Fibroblast of lung (primary cell): ENCODE measurements at regions not wholly inside any gene's neighbourhood (a gene's known extent, or its start where the extent isn't known, plus 50 kb on each side); places are given as distances from the start of the nearest gene placed in this dataset.

Experiments used
- DNase-seq, 2 donors: peaks; one replicate each; pipeline versions ENCODE4 v3.0.0 to v3.0.0-alpha.2; 2010; ENCODE audit warnings: low read depth in 2 of 2
- H2AFZ ChIP-seq: 2 replicates; pipeline ENCODE4 v1.5.1; 2012; ENCODE audit warnings: low read length, control low read depth, inconsistent platforms
- H3K27ac ChIP-seq: 2 replicates; pipeline ENCODE4 v1.5.1; 2011; ENCODE audit warnings: low read length, control low read depth; ENCODE audit not compliant: insufficient read depth
- H3K27me3 ChIP-seq: 2 replicates; pipeline ENCODE4 v1.5.1; 2011; ENCODE audit warnings: mild to moderate bottlenecking, low read length; ENCODE audit not compliant: control insufficient read depth, insufficient read depth
- H3K36me3 ChIP-seq: 2 replicates; pipeline ENCODE4 v1.5.1; 2011; ENCODE audit warnings: low read length; ENCODE audit not compliant: control insufficient read depth, insufficient read depth
- H3K4me1 ChIP-seq: 2 replicates; pipeline ENCODE4 v1.5.1; 2011; ENCODE audit warnings: low read length; ENCODE audit not compliant: control insufficient read depth, insufficient read depth; ENCODE audit errors: extremely low read depth
- H3K4me2 ChIP-seq: 2 replicates; pipeline ENCODE4 v1.5.1; 2011; ENCODE audit warnings: low read length, control low read depth; ENCODE audit not compliant: insufficient read depth; ENCODE audit errors: extremely low read depth
- H3K4me3 ChIP-seq, 4 experiments: fragments of 200-600 bp in 1 of 4; sonication (generic) in 1 of 4; replicated peaks in 1 of 4; 2 replicates each; pipeline ENCODE4 v1.5.1; 2011 to 2016; ENCODE audit warnings: low read length in 4 of 4, low read depth in 3 of 4, mild to moderate bottlenecking in 3 of 4, control low read depth in 2 of 4, inconsistent platforms in 1 of 4, mixed read lengths in 1 of 4; ENCODE audit not compliant: insufficient read depth in 1 of 4; ENCODE audit errors: control extremely low read depth in 1 of 4
- H3K79me2 ChIP-seq: 2 replicates; pipeline ENCODE4 v1.5.1; 2012; ENCODE audit warnings: mild to moderate bottlenecking, low read length, inconsistent platforms; ENCODE audit not compliant: control insufficient read depth, insufficient read depth
- H3K9ac ChIP-seq: 2 replicates; pipeline ENCODE4 v1.5.1; 2011; ENCODE audit warnings: mild to moderate bottlenecking, low read length, control low read depth; ENCODE audit not compliant: insufficient read depth
- H3K9me3 ChIP-seq: 2 replicates; pipeline ENCODE4 v1.5.1; 2012; ENCODE audit warnings: low read depth, low read length; ENCODE audit not compliant: control insufficient read depth, insufficient read depth
- H4K20me1 ChIP-seq: 2 replicates; pipeline ENCODE4 v1.5.1; 2011; ENCODE audit warnings: low read length; ENCODE audit not compliant: control insufficient read depth, insufficient read depth; ENCODE audit errors: extremely low read depth
- EZH2 ChIP-seq: IDR thresholded peaks from 2 replicates; pipeline ENCODE4 v1.5.1; 2012; ENCODE audit warnings: low read length, control low read depth, mild to moderate bottlenecking; ENCODE audit errors: missing control alignments
- TF ChIP-seq, protein P1 (sequence below), 2 donors: IDR thresholded peaks in 1 of 2; conservative IDR thresholded peaks in 1 of 2; 1 replicate in 1 of 2; 2 replicates in 1 of 2; pipeline ENCODE4 v1.5.1; 2011 to 2012; ENCODE audit warnings: low read length in 2 of 2, control low read depth in 1 of 2, inconsistent platforms in 1 of 2, low read depth in 1 of 2, mild to moderate bottlenecking in 1 of 2

DNA sequence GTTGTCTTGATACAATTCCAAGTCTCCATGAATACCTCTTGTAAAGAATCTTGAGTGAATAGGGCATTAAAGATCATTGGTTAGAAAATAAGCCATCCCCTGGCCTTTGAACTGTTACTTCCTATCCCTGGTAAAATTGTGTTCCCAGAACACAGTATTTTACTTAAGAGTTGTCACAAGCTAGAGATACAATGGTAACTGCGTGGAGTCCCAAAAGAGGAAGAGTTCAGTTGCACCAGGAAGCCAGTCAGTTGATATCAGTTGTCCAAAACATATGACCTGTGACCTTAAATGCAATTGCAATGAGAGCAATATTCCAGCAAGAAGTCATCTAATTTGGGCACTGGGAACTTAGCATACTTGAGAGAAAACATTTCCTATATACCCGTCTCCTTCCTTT lies 117.3 kb downstream of the NEDD1 start:
- Histone ChIP-seq H3K79me2 (no peaks in the 10 kb centered on the region), H3K36me3 (no peaks in the 10 kb centered on the region), H3K27me3 (no peaks in the 10 kb centered on the region), H3K27ac (no peak overlapping the region), H3K9me3 (no peaks in the 10 kb centered on the region), H2AFZ (no peak overlapping the region), H3K4me1 (no peaks in the 10 kb centered on the region), H3K4me2 (no peak overlapping the region), H3K9ac (no peak overlapping the region), H3K4me3 (no peak overlapping the region), H4K20me1 (no peaks in the 10 kb centered on the region)
- DNase-seq = no peak
- TF ChIP-seq, protein P1, sequence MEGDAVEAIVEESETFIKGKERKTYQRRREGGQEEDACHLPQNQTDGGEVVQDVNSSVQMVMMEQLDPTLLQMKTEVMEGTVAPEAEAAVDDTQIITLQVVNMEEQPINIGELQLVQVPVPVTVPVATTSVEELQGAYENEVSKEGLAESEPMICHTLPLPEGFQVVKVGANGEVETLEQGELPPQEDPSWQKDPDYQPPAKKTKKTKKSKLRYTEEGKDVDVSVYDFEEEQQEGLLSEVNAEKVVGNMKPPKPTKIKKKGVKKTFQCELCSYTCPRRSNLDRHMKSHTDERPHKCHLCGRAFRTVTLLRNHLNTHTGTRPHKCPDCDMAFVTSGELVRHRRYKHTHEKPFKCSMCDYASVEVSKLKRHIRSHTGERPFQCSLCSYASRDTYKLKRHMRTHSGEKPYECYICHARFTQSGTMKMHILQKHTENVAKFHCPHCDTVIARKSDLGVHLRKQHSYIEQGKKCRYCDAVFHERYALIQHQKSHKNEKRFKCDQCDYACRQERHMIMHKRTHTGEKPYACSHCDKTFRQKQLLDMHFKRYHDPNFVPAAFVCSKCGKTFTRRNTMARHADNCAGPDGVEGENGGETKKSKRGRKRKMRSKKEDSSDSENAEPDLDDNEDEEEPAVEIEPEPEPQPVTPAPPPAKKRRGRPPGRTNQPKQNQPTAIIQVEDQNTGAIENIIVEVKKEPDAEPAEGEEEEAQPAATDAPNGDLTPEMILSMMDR (conservative IDR thresholded peaks at IDR 0.05 in 1 of 2, IDR thresholded peaks at IDR 0.05 in 1 of 2; ENCODE audit: low read depth in 1 of 2, low read length in 2 of 2) = no peak
- TF ChIP-seq EZH2 = no peak

DNA sequence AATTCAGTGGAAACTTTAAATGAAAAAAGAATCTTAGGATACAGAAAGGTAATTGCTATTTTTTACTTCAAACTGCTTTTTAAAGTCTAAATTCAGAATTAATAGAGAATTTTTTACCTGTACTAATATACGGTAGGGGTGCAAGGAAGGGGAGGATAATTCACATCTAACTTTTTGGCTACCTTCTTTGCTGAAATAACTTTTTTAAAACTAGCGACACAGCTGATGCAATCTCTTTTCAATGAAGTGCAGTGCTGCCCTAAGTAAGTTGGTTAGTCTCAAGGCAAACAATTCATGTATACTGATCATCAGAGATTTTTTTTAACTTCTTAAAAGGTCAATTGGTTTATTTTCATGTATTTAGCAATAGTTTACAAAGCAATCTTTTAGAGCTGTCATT lies 119.8 kb downstream of the NEDD1 start:
- H3K9ac ChIP-seq = no peak overlapping the region
- H3K4me2 ChIP-seq = no peak overlapping the region
- DNase-seq = no peak
- no peak overlapping the region for H2AFZ ChIP-seq
- no peaks in the 10 kb centered on the region for H3K79me2 ChIP-seq
- no peak for TF ChIP-seq EZH2
- TF ChIP-seq, protein P1 (conservative IDR thresholded peaks at IDR 0.05 in 1 of 2, IDR thresholded peaks at IDR 0.05 in 1 of 2; ENCODE audit: low read depth in 1 of 2, low read length in 2 of 2) = no peak
- H3K4me1 ChIP-seq = no peaks in the 10 kb centered on the region
- H3K4me3 ChIP-seq = no peak overlapping the region
- no peak overlapping the region for H3K27ac ChIP-seq
- no peaks in the 10 kb centered on the region for H3K9me3 ChIP-seq
- H4K20me1 ChIP-seq = no peaks in the 10 kb centered on the region
- H3K27me3 ChIP-seq = no peaks in the 10 kb centered on the region
- H3K36me3 ChIP-seq = no peaks in the 10 kb centered on the region

DNA sequence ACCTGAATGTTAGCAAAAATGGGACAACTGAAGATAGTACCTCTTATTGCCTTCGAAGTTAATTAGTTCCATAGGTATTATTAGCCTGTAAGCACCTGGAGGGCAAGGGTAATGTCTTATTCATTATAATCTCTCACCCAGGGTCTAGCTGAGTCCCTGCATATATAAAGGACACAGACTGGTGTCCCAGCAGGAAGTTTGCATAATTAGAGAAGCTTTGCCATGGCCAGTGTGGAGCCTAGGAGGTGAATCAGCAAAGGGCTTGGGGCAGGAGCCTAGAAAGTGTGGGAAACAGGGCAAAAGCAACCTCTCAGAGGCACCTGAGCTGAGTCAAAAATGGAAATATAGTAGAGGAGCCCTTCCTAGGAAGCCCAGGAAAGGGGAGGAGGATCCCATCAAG lies 120.4 kb downstream of the NEDD1 start:
- Histone ChIP-seq H3K4me1 (no peaks in the 10 kb centered on the region), H3K4me3 (no peak overlapping the region), H3K9ac (no peak overlapping the region), H3K36me3 (no peaks in the 10 kb centered on the region), H3K27ac (no peak overlapping the region), H2AFZ (no peak overlapping the region), H3K9me3 (no peaks in the 10 kb centered on the region), H3K79me2 (no peaks in the 10 kb centered on the region), H4K20me1 (no peaks in the 10 kb centered on the region), H3K4me2 (no peak overlapping the region), H3K27me3 (no peaks in the 10 kb centered on the region)
- DNase-seq = no peak
- TF ChIP-seq EZH2 = no peak
- TF ChIP-seq, protein P1 (conservative IDR thresholded peaks at IDR 0.05 in 1 of 2, IDR thresholded peaks at IDR 0.05 in 1 of 2; ENCODE audit: low read depth in 1 of 2, low read length in 2 of 2) = no peak
